HL-60 (cell line): ENCODE measurements at regions not wholly inside any gene's neighbourhood (a gene's known extent, or its start where the extent isn't known, plus 50 kb on each side); places are given as distances from the start of the nearest gene placed in this dataset.

Experiments used
- DNase-seq, 2 experiments: peaks; one replicate each; pipeline ENCODE4 v3.0.0-alpha.2; 2010 to 2020; ENCODE audit warnings: low read depth in 1 of 2, low spot score in 1 of 2
- H3K27ac ChIP-seq: fragments of 250-450 bp; sonication (Bioruptor Pico); replicated peaks from 2 replicates; pipeline ENCODE4 v1.5.1; 2020; ENCODE audit warnings: mild to moderate bottlenecking, moderate library complexity
- H3K27me3 ChIP-seq: fragments of 250-450 bp; sonication (Bioruptor Pico); 2 replicates; pipeline ENCODE4 v1.5.1; 2021; ENCODE audit warnings: mild to moderate bottlenecking, moderate library complexity; ENCODE audit not compliant: insufficient read depth, poor library complexity, severe bottlenecking
- H3K4me3 ChIP-seq: replicated peaks from 2 replicates; pipeline ENCODE4 v1.5.1; 2011; ENCODE audit warnings: mild to moderate bottlenecking, control low read depth, low read length; ENCODE audit not compliant: insufficient read depth
- CTCF ChIP-seq: IDR thresholded peaks from one replicate; pipeline ENCODE4 v1.5.1; 2011; ENCODE audit warnings: low read length, control low read depth, inconsistent platforms; ENCODE audit not compliant: insufficient read depth
- GABPA ChIP-seq: IDR thresholded peaks from 2 replicates; pipeline ENCODE4 v1.6.1; 2012; ENCODE audit warnings: low read depth
- POLR2AphosphoS5 ChIP-seq: IDR thresholded peaks from 2 replicates; pipeline ENCODE4 v1.6.1; 2012; ENCODE audit warnings: low read depth
- SPI1 ChIP-seq: IDR thresholded peaks from 2 replicates; pipeline ENCODE4 v1.6.1; 2012; ENCODE audit warnings: low read depth, mild to moderate bottlenecking, borderline replicate concordance
- TF ChIP-seq, protein P1 (sequence below): IDR thresholded peaks from 2 replicates; pipeline ENCODE4 v1.6.1; 2012; ENCODE audit warnings: low read depth; ENCODE audit not compliant: insufficient replicate concordance

DNA sequence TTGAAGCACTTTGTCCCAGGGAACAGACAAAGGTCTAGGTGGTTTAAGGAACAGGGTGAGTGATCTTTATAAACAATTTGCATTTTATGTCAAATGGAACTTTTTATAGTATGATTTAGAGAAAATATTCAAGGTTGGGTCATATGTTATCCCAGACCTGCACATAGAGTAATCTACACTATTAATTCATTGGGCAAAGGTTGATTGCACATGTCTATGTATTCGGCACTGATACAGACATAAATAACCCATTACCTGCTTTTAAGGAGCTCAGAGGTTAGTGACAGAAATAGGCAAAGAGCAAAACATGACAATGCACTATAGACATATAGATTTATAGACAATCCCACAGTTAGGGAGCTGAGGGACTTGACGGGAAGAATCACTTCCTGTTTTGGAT is 141.5 kb upstream of the UBASH3B start:
- no peak for DNase-seq
- H3K4me3 ChIP-seq, result no peak overlapping the region
- H3K27me3 ChIP-seq, result peaks cover 3% of the 10 kb centered on the region
- TF ChIP-seq, protein P1, sequence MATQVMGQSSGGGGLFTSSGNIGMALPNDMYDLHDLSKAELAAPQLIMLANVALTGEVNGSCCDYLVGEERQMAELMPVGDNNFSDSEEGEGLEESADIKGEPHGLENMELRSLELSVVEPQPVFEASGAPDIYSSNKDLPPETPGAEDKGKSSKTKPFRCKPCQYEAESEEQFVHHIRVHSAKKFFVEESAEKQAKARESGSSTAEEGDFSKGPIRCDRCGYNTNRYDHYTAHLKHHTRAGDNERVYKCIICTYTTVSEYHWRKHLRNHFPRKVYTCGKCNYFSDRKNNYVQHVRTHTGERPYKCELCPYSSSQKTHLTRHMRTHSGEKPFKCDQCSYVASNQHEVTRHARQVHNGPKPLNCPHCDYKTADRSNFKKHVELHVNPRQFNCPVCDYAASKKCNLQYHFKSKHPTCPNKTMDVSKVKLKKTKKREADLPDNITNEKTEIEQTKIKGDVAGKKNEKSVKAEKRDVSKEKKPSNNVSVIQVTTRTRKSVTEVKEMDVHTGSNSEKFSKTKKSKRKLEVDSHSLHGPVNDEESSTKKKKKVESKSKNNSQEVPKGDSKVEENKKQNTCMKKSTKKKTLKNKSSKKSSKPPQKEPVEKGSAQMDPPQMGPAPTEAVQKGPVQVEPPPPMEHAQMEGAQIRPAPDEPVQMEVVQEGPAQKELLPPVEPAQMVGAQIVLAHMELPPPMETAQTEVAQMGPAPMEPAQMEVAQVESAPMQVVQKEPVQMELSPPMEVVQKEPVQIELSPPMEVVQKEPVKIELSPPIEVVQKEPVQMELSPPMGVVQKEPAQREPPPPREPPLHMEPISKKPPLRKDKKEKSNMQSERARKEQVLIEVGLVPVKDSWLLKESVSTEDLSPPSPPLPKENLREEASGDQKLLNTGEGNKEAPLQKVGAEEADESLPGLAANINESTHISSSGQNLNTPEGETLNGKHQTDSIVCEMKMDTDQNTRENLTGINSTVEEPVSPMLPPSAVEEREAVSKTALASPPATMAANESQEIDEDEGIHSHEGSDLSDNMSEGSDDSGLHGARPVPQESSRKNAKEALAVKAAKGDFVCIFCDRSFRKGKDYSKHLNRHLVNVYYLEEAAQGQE, result no peak
- TF ChIP-seq GABPA (no peak), POLR2AphosphoS5 (no peak), CTCF (no peak), SPI1 (no peak)
- H3K27ac ChIP-seq, result no peak overlapping the region

DNA sequence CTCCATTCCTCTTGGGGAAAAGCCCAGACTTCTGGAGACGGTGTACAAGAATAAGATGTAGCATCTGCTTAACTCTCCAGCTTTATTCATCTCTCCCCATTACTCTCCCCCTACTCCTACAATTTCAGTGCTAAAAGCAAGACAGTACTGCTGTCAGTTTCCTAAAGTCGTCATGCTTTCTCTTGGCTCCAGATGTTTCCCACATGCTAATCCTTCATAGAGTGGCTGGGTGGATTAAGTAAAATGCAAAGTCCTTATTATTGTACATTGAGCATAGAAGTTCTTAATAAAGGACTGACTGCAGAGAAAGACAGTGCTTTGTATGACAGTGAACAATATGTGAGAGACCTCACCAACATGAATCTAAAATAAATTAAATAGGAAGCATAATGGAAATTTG is 142.2 kb upstream of the UBASH3B start:
- TF ChIP-seq GABPA (no peak), CTCF (no peak), SPI1 (no peak), POLR2AphosphoS5 (no peak)
- TF ChIP-seq, protein P1, result no peak
- peaks cover 3% of the 10 kb centered on the region for H3K27me3 ChIP-seq
- H3K4me3 ChIP-seq, result no peak overlapping the region
- DNase-seq, result no peak
- H3K27ac ChIP-seq, result no peak overlapping the region

DNA sequence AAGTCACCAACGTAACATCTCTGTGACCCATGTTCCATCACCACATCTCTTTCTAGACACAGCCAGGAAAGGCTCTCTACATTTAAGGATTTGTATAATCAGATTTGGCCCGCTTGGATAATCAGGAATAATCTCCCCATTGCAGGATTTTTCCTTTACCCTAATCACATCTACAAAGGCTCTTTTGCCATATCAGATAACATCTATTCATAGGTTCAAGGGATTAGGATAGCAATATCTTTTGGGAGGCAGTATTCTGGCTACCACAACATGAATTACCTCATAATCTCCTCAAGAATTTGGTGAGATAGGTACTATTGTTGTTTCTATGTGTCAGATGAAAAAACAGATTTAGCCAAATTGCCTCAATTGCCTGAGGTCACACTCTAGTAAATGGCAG is 142.8 kb upstream of the UBASH3B start:
- TF ChIP-seq GABPA, result no peak
- TF ChIP-seq POLR2AphosphoS5, result no peak
- TF ChIP-seq, protein P1, result no peak
- no peak for TF ChIP-seq SPI1
- no peak for TF ChIP-seq CTCF
- no peak for DNase-seq
- peaks cover 3% of the 10 kb centered on the region for H3K27me3 ChIP-seq
- H3K27ac ChIP-seq, result no peak overlapping the region
- H3K4me3 ChIP-seq, result no peak overlapping the region
